Limb (tissue), 2 donors: ENCODE measurements at regions not wholly inside any gene's neighbourhood (a gene's known extent, or its start where the extent isn't known, plus 50 kb on each side); places are given as distances from the start of the nearest gene placed in this dataset.
A peak's percentile ranks its signal among the peaks of the same experiment; 100 is the strongest.
"Not testable (repeated sequence)": the region's sequence is repeated elsewhere in the genome, so short reads cannot be mapped to it uniquely, and the experiment has no call there.

ENCODE experiments used
- DNase-seq, 2 donors: peaks; one replicate each; pipeline ENCODE4 v3.0.0-alpha.2; 2016; ENCODE audit errors: extremely low spot score in 2 of 2

- DNase-seq: no peak
Observed at GRCh38 chr10:78236416-78237015, 202.9 kb downstream of the RPS24 start.

DNA sequence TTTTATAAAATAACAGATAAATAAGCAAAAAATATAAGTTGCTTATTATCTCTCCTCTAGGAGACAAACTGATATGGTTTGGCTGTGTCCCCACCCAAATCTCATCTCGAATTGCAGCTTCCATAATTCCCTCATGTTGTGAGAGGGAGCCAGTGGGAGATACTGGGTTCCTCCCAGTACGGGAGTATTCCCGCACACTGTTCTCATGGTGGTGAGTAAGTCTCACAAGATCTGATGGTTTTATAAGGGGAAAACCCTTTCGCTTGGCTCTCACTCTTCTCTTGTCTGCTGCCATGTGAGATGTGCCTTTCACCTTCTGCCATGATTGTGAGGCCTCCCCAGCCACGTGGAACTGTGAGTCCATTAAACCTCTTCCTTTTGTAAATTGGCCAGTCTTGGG lies 204.3 kb downstream of the RPS24 start:
- not testable (repeated sequence) for DNase-seq

- no peak for DNase-seq
Observed at GRCh38 chr10:78247266-78247665, 213.6 kb downstream of the RPS24 start.

GRCh38 chr10:78247821-78248220 lies 214.2 kb downstream of the RPS24 start:
- DNase-seq: no peak

- DNase-seq: peak; percentile 14 to 60
Observed at GRCh38 chr10:78248651-78249464, 215.2 kb downstream of the RPS24 start.

DNA sequence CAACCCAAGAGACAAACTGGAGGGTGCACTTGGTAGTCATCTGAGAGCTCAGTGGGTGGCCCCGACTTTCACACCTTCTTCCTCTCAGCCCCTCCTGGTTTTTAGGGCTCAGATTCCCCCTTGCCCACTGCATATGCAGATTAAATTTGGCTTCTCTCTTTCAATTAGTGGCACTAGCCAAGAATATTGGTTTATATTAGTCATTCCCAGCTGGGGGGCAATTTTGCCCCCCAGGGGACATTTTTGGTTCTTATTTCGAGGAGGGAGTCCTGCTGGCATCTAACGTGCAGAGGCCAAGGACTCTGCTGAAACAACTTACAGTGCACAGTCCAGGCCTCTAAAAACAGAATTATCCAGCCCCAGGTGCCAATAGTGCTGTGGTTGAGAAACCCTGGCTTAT lies 216.0 kb downstream of the RPS24 start:
- no peak for DNase-seq

DNA sequence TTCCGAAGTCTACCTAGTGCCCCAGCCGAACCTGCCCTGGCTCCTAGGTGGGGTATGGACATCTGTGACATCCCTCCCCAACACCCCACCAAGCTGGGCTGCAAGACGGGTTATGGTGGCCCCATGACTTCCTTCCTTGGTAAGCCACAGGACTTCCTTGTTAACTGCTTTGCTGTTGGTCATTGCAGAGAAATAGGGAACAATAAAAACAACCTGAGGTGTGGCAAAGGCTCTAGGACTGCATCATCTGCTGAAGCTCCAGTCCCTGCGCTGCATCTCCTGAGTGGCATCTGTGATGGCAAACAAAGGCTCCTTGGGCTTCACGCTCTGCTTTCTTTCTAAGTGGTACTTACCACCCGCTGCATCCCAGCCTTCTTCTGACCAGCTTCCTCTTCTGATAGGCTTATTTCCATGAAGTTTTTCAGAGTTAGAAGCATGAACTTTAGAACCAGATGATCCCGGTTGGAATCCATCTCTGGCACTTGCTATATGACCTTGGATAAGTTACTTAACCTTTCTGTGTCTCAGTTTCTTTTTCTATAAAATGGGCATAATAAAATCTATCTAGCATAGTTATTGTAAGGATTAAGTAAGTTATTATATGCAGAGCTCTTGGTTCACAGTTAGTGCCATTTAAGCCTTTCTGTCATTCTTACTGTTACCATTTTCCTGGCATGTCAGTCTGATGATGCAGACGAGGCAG lies 216.8 kb downstream of the RPS24 start:
- no peak for DNase-seq

GRCh38 chr10:78251016-78251385 lies 217.3 kb downstream of the RPS24 start:
- no peak for DNase-seq

DNA sequence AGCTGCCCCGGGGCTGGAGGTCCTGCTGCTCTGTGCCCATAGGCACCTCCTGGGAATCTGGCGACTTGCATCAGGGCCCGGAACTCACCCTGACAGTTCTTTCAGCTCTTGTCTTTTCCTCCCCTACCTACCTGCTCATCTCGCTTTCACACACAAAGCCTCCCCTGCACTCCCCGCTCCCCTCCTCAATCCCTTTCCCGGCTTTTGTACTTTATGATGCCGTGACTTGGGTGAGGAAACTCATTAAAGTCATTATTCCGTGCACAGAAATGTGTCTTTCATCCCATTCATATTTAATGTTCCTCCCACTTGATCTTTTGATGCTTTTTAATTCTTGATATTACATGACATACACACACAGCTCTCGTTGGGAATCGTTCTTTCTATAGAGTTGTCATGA lies 218.6 kb downstream of the RPS24 start:
- DNase-seq: no peak

DNA sequence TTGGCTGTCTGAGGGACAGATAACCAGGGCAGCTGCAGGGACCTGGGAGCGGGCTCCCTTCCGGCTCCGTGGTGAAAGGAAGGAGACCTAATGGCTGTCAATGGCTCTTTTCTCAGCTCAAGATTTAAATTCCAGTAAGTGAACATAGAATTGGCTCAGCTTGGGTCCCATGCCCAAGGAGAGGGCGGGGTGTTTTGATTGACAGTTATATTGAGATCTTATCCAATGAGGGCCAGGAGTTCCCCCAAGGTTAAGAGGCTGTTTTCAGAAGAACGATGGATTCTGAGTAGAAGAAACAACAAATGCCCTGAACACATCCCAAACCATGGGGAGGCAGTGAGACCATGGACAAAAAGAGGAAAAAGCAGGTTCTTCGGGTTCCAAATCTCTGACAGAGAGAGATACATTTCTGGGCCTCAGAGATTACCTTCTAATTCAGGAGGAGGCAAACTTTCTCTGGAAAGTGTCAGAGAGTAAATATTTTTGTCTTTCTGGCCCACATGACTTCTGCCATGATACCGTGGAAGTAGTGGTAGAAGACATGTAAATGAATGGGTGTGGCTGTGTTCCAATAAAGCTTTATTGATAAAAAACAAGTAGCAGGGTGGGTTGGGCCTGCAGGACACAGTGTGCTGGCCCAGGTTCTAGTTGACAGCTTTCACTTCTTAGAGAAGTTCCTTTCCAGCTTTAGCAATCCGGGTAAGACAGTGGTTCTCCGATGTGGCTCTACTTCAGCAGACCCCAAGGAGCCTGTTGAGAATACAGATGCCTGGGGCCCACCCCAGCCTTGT lies 219.6 kb downstream of the RPS24 start:
- no peak for DNase-seq

- no peak for DNase-seq
Observed at GRCh38 chr10:78254013-78254412, 220.3 kb downstream of the RPS24 start.

- DNase-seq: no peak
Observed at GRCh38 chr10:78255214-78255613, 221.6 kb downstream of the RPS24 start.

- DNase-seq: no peak
Observed at GRCh38 chr10:78255796-78256638, 222.4 kb downstream of the RPS24 start.

GRCh38 chr10:78258323-78259030 lies 224.8 kb downstream of the RPS24 start:
- DNase-seq: no peak

- DNase-seq: no peak
Observed at GRCh38 chr10:78259391-78259790, 225.7 kb downstream of the RPS24 start.

GRCh38 chr10:78260141-78260540 lies 226.5 kb downstream of the RPS24 start:
- no peak for DNase-seq

DNA sequence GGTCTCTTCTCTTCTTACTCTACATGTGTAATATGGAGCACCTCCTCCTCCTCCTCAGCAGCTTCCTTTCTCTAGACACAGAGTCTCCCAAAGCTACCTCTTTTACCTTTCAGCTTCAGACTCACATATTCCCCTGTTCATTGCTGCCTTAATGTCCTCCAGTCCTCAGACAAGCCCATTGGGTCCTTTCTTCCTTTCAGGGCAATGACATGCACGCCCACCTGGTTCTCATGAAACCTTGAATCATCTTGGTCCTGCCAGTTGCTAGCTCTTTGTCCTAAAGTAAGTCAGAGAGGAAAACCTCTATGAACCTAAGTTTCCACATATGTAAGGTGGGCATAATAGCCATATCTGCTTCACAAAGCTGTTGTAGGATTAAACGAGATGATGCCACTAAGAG lies 227.0 kb downstream of the RPS24 start:
- DNase-seq: no peak

GRCh38 chr10:78261291-78261690 lies 227.6 kb downstream of the RPS24 start:
- no peak for DNase-seq

DNA sequence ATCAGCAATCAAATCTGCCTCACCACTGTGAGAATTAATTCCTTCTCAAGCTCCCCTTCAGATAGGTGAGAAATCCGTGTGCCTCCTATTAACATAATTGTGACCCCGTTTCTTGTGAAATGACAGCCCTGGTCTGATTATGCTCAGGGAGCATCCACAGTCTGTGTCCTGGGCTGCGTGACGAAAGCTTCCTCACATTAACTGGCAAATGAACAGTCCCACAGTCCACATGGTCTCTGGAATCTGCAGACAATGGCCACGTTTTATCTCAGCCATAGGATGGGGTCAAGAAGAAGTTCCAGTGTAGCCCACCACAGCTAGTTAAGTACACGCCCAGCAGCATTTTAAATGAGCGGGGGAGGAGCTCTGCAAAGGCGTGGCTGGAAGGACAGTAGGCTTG lies 229.2 kb downstream of the RPS24 start:
- DNase-seq: no peak

DNA sequence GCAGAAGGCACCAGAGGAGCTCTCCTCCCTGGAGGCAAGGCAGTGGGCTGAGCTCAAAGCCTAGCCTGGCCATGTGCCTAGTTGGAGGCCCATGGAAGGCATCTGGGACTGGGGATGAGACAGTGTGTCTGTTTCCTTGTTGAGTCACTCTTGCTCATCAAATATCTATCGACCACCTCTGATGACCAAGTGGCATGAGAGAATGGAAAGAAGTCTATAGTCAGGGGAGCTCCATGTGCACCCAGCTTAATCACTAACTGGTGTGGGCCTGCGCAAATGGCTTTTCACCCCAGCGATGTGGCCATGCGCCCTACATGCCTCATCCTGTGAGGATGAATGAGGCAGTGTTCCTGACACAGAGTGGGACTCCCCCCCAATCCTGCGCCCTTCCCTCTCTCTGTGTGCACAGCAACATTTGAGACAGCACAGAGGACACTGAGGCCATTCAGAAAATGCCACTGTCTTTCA lies 229.9 kb downstream of the RPS24 start:
- DNase-seq: no peak
